Adrenal gland (tissue), 5 donors: ENCODE measurements at regions not wholly inside any gene's neighbourhood (a gene's known extent, or its start where the extent isn't known, plus 50 kb on each side); places are given as distances from the start of the nearest gene placed in this dataset.

Experiments used
- CTCF ChIP-seq, 6 experiments: fragments of 450-650 bp in 4 of 6; fragments of 200-600 bp in 2 of 6; sonication (generic) in 1 of 6; IDR thresholded peaks; 1 replicate in 5 of 6; 2 replicates in 1 of 6; pipeline versions ENCODE4 v1.5.1 to v1.8.0; 2016 to 2021; ENCODE audit warnings: antibody characterized with exemption in 6 of 6, mild to moderate bottlenecking in 2 of 6, moderate library complexity in 1 of 6
- POLR2A ChIP-seq, 2 donors: fragments of 450-650 bp; IDR thresholded peaks; one replicate each; pipeline ENCODE4 v1.6.1; 2017; ENCODE audit warnings: antibody characterized with exemption in 2 of 2, mild to moderate bottlenecking in 2 of 2, moderate library complexity in 1 of 2
- donor health status: DM: no; HTN: no; CAD: no.

DNA sequence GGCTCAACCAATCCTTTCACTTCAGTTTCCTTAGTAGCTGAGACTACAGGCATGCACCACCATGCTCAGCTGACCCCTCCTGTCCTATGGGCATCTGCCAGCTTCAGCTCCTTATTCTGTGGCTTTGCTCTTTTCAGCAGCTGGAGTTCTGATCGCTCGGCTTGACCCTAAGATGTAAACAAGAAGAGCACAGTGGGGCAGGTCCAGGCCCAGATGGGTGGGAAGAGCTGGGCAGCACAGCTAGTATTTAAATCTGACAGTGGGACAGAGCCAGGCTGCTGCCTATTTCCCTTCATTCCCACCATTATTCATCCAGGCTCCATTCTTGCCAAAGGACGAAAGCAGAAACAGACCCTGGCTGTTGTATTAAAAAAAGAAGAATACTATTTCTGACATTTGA lies 494.9 kb upstream of the PODXL start:
- no peak for TF ChIP-seq CTCF (IDR thresholded peaks at IDR 0.05)
- no peak for TF ChIP-seq POLR2A (IDR thresholded peaks at IDR 0.05)
